Muscle of leg (tissue), 3 donors: ENCODE measurements at regions not wholly inside any gene's neighbourhood (a gene's known extent, or its start where the extent isn't known, plus 50 kb on each side); places are given as distances from the start of the nearest gene placed in this dataset.
A peak's percentile ranks its signal among the peaks of the same experiment; 100 is the strongest.

Experiments used
- DNase-seq: peaks from one replicate; pipeline ENCODE4 v3.0.0; 2013
- H3K27ac ChIP-seq: one replicate; pipeline ENCODE4 v1.5.1; 2013; ENCODE audit warnings: mild to moderate bottlenecking, low read length, control low read depth
- H3K27me3 ChIP-seq: one replicate; pipeline ENCODE4 v1.6.1; 2013; ENCODE audit warnings: low read length; ENCODE audit not compliant: control insufficient read depth, insufficient read depth
- H3K36me3 ChIP-seq: one replicate; pipeline ENCODE4 v1.6.1; 2013; ENCODE audit warnings: low read length; ENCODE audit not compliant: control insufficient read depth, insufficient read depth
- H3K4me1 ChIP-seq: one replicate; pipeline ENCODE4 v1.6.1; 2013; ENCODE audit warnings: low read length; ENCODE audit not compliant: control insufficient read depth, insufficient read depth
- H3K4me3 ChIP-seq: one replicate; pipeline ENCODE4 v1.5.1; 2013; ENCODE audit warnings: low read length, control low read depth
- H3K9me3 ChIP-seq: replicated peaks from 2 replicates; pipeline ENCODE4 v1.6.1; 2013; ENCODE audit warnings: low read depth, low read length; ENCODE audit not compliant: control insufficient read depth
- WGBS: methylation state at CpG from one replicate; pipeline ENCODE4 v1.1.5; 2013; ENCODE audit warnings: missing lambda C conversion rate; ENCODE audit not compliant: insufficient coverage; 5-methylcytosine and 5-hydroxymethylcytosine counted together

- Histone ChIP-seq H3K27ac (no peak overlapping the region), H3K4me3 (no peak overlapping the region), H3K27me3 (peaks cover 9% of the 10 kb centered on the region), H3K9me3 (no peaks in the 10 kb centered on the region), H3K4me1 (no peaks in the 10 kb centered on the region), H3K36me3 (no peaks in the 10 kb centered on the region)
- no peak for DNase-seq
- WGBS, result 67% methylated on average over 3 of the region's 4 CpGs
These were observed 67.0 kb downstream of the FAM241B start for GRCh38 chr10:69697006-69697405.

GRCh38 chr10:69703256-69703655 is 73.2 kb downstream of the FAM241B start:
- H3K4me3 ChIP-seq, result no peak overlapping the region
- H3K27ac ChIP-seq, result no peak overlapping the region
- WGBS, result no CpG with 5 or more reads among the region's 3 CpGs

GRCh38 chr10:69703766-69704630 is 74.0 kb downstream of the FAM241B start:
- peaks cover 11% of the 10 kb centered on the region for H3K27me3 ChIP-seq
- no peaks in the 10 kb centered on the region for H3K9me3 ChIP-seq
- 85% methylated on average over 2 of the region's 7 CpGs for WGBS
- no peak overlapping the region for H3K4me3 ChIP-seq
- no peak overlapping the region for H3K27ac ChIP-seq
- H3K36me3 ChIP-seq, result no peaks in the 10 kb centered on the region
- DNase-seq, result no peak
- H3K4me1 ChIP-seq, result no peaks in the 10 kb centered on the region

More at GRCh38 chr10:69703256-69703655, 73.2 kb downstream of the FAM241B start:
- H3K36me3 ChIP-seq, result no peaks in the 10 kb centered on the region
- H3K27me3 ChIP-seq, result peaks cover 7% of the 10 kb centered on the region
- H3K4me1 ChIP-seq, result no peaks in the 10 kb centered on the region
- H3K9me3 ChIP-seq, result no peaks in the 10 kb centered on the region
- no peak for DNase-seq

- Histone ChIP-seq H3K4me3 (no peak overlapping the region), H3K27me3 (peaks cover 15% of the 10 kb centered on the region), H3K9me3 (no peaks in the 10 kb centered on the region), H3K4me1 (peaks cover 11% of the 10 kb centered on the region), H3K36me3 (no peaks in the 10 kb centered on the region), H3K27ac (no peak overlapping the region)
- 70% methylated on average over 3 of the region's 7 CpGs for WGBS
- DNase-seq, result no peak
These were observed 79.4 kb downstream of the FAM241B start for GRCh38 chr10:69709366-69709941.

- 54% methylated on average over 4 of the region's 9 CpGs for WGBS
- Histone ChIP-seq H3K27ac (no peak overlapping the region), H3K36me3 (no peaks in the 10 kb centered on the region), H3K4me1 (peaks cover 11% of the 10 kb centered on the region), H3K27me3 (peaks cover 21% of the 10 kb centered on the region), H3K4me3 (no peak overlapping the region), H3K9me3 (no peaks in the 10 kb centered on the region)
- peak; percentile 43 for DNase-seq
These were observed 80.2 kb downstream of the FAM241B start for GRCh38 chr10:69710008-69710888.

- Histone ChIP-seq H3K27me3 (peaks cover 38% of the 10 kb centered on the region), H3K4me3 (no peak overlapping the region), H3K4me1 (peaks cover 11% of the 10 kb centered on the region), H3K9me3 (no peaks in the 10 kb centered on the region), H3K27ac (no peak overlapping the region), H3K36me3 (no peaks in the 10 kb centered on the region)
- WGBS, result 50% methylated on average over 12 of the region's 12 CpGs
- DNase-seq, result no peak
These were observed 82.3 kb downstream of the FAM241B start for GRCh38 chr10:69712342-69712741.

- no peak for DNase-seq
- H3K4me1 ChIP-seq, result peaks cover 11% of the 10 kb centered on the region
- H3K36me3 ChIP-seq, result no peaks in the 10 kb centered on the region
- H3K4me3 ChIP-seq, result no peak overlapping the region
- H3K9me3 ChIP-seq, result peaks cover 2% of the 10 kb centered on the region
- peaks cover 32% of the 10 kb centered on the region for H3K27me3 ChIP-seq
- WGBS, result 88% methylated on average over 1 of the region's 4 CpGs
- no peak overlapping the region for H3K27ac ChIP-seq
These were observed 84.5 kb downstream of the FAM241B start for GRCh38 chr10:69714572-69714971.

GRCh38 chr10:69715156-69715898 is 85.3 kb downstream of the FAM241B start:
- Histone ChIP-seq H3K4me1 (peaks cover 7% of the 10 kb centered on the region), H3K27ac (no peak overlapping the region), H3K9me3 (peaks cover 2% of the 10 kb centered on the region), H3K4me3 (no peak overlapping the region), H3K27me3 (peaks cover 32% of the 10 kb centered on the region), H3K36me3 (no peaks in the 10 kb centered on the region)
- DNase-seq, result no peak
- 74% methylated on average over 7 of the region's 11 CpGs for WGBS

- H3K27ac ChIP-seq, result no peak overlapping the region
- H3K4me1 ChIP-seq, result peaks cover under 1% of the 10 kb centered on the region
- WGBS, result 79% methylated on average over 11 of the region's 13 CpGs
- peaks cover 30% of the 10 kb centered on the region for H3K27me3 ChIP-seq
- H3K36me3 ChIP-seq, result no peaks in the 10 kb centered on the region
- H3K4me3 ChIP-seq, result no peak overlapping the region
- DNase-seq, result no peak
- H3K9me3 ChIP-seq, result peaks cover 2% of the 10 kb centered on the region
These were observed 85.7 kb upstream of the COL13A1 start for GRCh38 chr10:69715899-69716606.
